ENCODE measurements at regions not wholly inside any gene's neighbourhood (a gene's known extent, or its start where the extent isn't known, plus 50 kb on each side); places are given as distances from the start of the nearest gene placed in this dataset.

DNA sequence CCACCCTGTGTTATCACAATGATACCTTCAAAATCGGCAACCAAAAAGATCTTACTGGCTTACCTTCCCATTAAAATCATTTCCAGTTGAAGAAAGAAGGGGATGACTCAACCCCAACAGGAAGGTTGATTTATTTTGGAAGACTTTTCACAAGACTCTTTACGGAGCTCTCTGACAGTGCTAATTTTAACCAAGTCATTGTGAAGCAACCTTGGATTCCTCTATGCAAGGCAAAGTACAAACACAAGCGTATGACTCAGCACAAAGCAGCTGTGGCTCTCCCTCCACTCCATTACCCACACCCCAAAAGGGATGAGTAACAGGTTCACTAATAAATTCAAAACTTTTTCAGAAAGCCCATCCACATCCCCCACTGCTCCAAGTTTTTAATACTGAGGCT lies 213.8 kb upstream of the FGF13 start:
- Histone ChIP-seq H3K4me3 (no peak overlapping the region), H3K27me3 (ENCODE audit: insufficient read depth in 3 of 3, low read length in 2 of 3) (no peaks in the 10 kb centered on the region), H3K27ac (peak overlapping the region; percentile 62), H3K4me1 (no peaks in the 10 kb centered on the region), H3K9me3 (no peaks in the 10 kb centered on the region), H3K36me3 (ENCODE audit: insufficient read depth in 1 of 2, low read depth in 1 of 2) (no peaks in the 10 kb centered on the region)
- ATAC-seq (peak; percentile 95 to 99 (median 98)), DNase-seq (peak; percentile 13 to 49)
- TF ChIP-seq, protein P1, sequence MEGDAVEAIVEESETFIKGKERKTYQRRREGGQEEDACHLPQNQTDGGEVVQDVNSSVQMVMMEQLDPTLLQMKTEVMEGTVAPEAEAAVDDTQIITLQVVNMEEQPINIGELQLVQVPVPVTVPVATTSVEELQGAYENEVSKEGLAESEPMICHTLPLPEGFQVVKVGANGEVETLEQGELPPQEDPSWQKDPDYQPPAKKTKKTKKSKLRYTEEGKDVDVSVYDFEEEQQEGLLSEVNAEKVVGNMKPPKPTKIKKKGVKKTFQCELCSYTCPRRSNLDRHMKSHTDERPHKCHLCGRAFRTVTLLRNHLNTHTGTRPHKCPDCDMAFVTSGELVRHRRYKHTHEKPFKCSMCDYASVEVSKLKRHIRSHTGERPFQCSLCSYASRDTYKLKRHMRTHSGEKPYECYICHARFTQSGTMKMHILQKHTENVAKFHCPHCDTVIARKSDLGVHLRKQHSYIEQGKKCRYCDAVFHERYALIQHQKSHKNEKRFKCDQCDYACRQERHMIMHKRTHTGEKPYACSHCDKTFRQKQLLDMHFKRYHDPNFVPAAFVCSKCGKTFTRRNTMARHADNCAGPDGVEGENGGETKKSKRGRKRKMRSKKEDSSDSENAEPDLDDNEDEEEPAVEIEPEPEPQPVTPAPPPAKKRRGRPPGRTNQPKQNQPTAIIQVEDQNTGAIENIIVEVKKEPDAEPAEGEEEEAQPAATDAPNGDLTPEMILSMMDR (IDR thresholded peaks at IDR 0.05) = no peak
- intact Hi-C loops (cut with DNase I) = no loop called here
- WGBS, 3 donors = 43 to 60% (median 56%) methylated on average over 3 of the region's 3 CpGs

DNA sequence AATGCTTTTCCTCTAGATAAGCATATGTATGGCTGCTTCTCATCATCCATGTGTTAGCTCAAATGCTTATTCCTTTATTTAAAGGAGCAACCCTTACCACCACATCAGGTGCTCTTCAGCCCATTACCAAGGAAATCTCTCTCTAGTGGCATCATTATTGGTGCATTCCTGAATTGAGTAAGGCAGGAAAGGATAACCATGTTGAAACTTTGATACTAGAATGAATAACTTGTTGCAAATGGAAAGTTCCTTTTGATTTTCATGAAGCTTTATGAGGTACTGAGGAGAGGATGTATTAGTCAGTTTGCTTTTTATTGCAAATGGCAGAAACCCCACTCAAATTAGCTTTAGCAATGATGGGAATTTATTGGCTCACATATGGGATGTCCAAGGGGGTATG lies 212.3 kb upstream of the FGF13 start:
- Histone ChIP-seq H3K36me3 (ENCODE audit: insufficient read depth in 1 of 2, low read depth in 1 of 2) (no peaks in the 10 kb centered on the region), H3K27me3 (ENCODE audit: insufficient read depth in 3 of 3, low read length in 2 of 3) (no peaks in the 10 kb centered on the region), H3K9me3 (no peaks in the 10 kb centered on the region), H3K4me3 (no peak overlapping the region), H3K4me1 (no peaks in the 10 kb centered on the region), H3K27ac (no peak overlapping the region)
- ATAC-seq = no peak
- TF ChIP-seq, protein P1 (IDR thresholded peaks at IDR 0.05) = no peak
- no peak for DNase-seq
- intact Hi-C loops (cut with DNase I) = no loop called here

DNA sequence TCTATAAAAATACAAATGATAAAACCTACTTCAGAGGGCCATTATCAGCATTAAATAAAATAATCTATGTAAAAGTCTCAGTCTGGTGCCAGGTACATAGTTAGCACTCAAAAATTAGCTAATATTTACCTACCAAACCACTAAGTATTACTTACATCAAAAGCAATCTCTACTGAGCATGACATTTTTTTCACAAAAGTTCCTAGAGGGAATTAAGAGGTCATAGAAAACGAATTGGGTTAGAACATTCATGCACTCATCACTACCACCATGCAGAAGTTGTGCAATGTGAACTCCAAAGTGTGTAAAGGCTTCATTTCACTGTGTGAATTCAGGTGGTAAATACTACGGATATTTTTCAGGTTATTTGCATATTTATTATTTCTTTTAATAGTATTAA lies 209.5 kb upstream of the FGF13 start:
- TF ChIP-seq, protein P1 (IDR thresholded peaks at IDR 0.05) = no peak
- H3K27me3 ChIP-seq (ENCODE audit: insufficient read depth in 3 of 3, low read length in 2 of 3) = no peaks in the 10 kb centered on the region
- intact Hi-C loops (cut with DNase I) = no loop called here
- H3K27ac ChIP-seq = no peak overlapping the region
- no peak for DNase-seq
- H3K9me3 ChIP-seq = no peaks in the 10 kb centered on the region
- WGBS, 3 donors = 15 to 70% (median 34%) methylated on average over 2 of the region's 2 CpGs
- ATAC-seq = no peak
- H3K4me1 ChIP-seq = no peaks in the 10 kb centered on the region
- H3K4me3 ChIP-seq = no peak overlapping the region
- H3K36me3 ChIP-seq (ENCODE audit: insufficient read depth in 1 of 2, low read depth in 1 of 2) = no peaks in the 10 kb centered on the region

DNA sequence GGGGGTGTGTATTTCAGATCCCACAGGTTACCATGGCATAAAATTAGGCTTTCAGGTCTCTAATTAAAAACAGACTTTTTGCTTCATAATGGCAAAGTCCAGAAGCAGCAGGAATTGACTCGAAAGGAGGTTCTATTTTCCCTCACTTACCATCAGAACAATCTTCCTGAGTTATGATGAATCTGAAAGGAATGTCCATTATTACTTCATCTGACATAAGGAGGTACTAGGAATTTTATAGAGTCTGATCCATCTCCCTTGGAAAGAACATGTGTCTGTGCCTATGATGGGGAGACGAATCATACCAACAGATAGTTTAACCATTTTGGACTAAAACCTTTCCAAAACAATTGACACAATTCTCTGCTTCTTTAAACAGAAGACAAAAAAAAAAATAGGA lies 206.3 kb upstream of the FGF13 start:
- no peaks in the 10 kb centered on the region for H3K36me3 ChIP-seq (ENCODE audit: insufficient read depth in 1 of 2, low read depth in 1 of 2)
- H3K4me3 ChIP-seq = no peak overlapping the region
- TF ChIP-seq, protein P1 (IDR thresholded peaks at IDR 0.05) = no peak
- no peaks in the 10 kb centered on the region for H3K27me3 ChIP-seq (ENCODE audit: insufficient read depth in 3 of 3, low read length in 2 of 3)
- H3K4me1 ChIP-seq = no peaks in the 10 kb centered on the region
- DNase-seq (no peak), ATAC-seq (peak in 1 of 4 donors; percentile 26)
- 45 to 49% (median 45%) methylated on average over 2 of the region's 2 CpGs for WGBS, 3 donors
- no peak overlapping the region for H3K27ac ChIP-seq
- H3K9me3 ChIP-seq = no peaks in the 10 kb centered on the region
- intact Hi-C loops (cut with DNase I) = loop anchor here in 1 of 2 donors (10.0 kb wide), 1 partner anchor 267 kb away; no protein-coding TSS in a partner anchor

DNA sequence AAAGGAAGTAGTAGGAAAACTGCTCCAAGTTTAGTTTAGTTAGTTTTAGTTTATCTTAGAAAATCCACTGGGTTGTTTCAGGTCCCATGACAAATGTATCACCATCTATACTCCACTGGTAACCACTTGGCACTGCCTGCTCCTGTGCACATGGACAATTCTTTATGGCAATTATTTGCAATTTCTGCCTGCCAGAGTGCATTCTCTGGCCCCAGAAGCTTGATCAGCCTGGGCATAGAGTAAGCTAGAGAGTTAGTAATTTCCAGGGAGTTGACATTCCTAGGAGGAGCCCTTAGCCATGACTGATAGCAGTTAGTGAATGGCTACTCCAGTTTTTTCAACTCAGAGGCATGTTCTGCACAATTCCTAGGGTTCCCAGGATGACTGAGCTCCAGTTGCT lies 203.2 kb upstream of the FGF13 start:
- H3K36me3 ChIP-seq (ENCODE audit: insufficient read depth in 1 of 2, low read depth in 1 of 2) = no peaks in the 10 kb centered on the region
- DNase-seq = no peak

More for the DNA sequence above, 203.2 kb upstream of the FGF13 start:
- intact Hi-C loops (cut with DNase I) = loop anchor here in 1 of 2 donors (10.0 kb wide), 1 partner anchor 270 kb away; no protein-coding TSS in a partner anchor
- no peaks in the 10 kb centered on the region for H3K4me1 ChIP-seq
- H3K27me3 ChIP-seq (ENCODE audit: insufficient read depth in 3 of 3, low read length in 2 of 3) = no peaks in the 10 kb centered on the region
- no peak overlapping the region for H3K27ac ChIP-seq
- TF ChIP-seq, protein P1 (IDR thresholded peaks at IDR 0.05) = no peak
- no peak for ATAC-seq
- H3K9me3 ChIP-seq = no peaks in the 10 kb centered on the region
- no peak overlapping the region for H3K4me3 ChIP-seq

All from psoas muscle (tissue), 7 donors.